ENCODE measurements at regions not wholly inside any gene's neighbourhood (a gene's known extent, or its start where the extent isn't known, plus 50 kb on each side); places are given as distances from the start of the nearest gene placed in this dataset.
"Not testable (repeated sequence)": the region's sequence is repeated elsewhere in the genome, so short reads cannot be mapped to it uniquely, and the experiment has no call there.

GRCh38 chr16:33995821-33996372 is 536.5 kb downstream of the TP53TG3F start:
- BruUV-seq (replicated peaks); H3K9me1 ChIP-seq (replicated peaks; ENCODE audit: control insufficient read depth, extremely low read depth, insufficient read depth, low read length); dilution Hi-C loops (cut with MboI; ENCODE audit: extremely low pct_ligation_motif_present, low sequenced_read_pairs); CTCF ChIA-PET; FAIRE-seq; DNase-seq (ENCODE audit: low read depth, low spot score); H3K36me3 ChIP-seq (ENCODE audit: control insufficient read depth in 2 of 2, extremely low read depth in 1 of 2, insufficient read depth in 2 of 2, low read length in 2 of 2); H2AFZ ChIP-seq (ENCODE audit: low read depth, low read length); H3K9me3 ChIP-seq (replicated peaks; ENCODE audit: control insufficient read depth, insufficient read depth, low read length); H3K27ac ChIP-seq (ENCODE audit: insufficient read depth, low read depth, low read length); H3K79me2 ChIP-seq (ENCODE audit: control insufficient read depth, insufficient read depth, low read length); H3K4me2 ChIP-seq (ENCODE audit: insufficient read depth, low read length); POLR2A ChIA-PET; H3K27me3 ChIP-seq (ENCODE audit: control insufficient read depth in 2 of 2, insufficient read depth in 2 of 2, low read length in 2 of 2); H3K4me1 ChIP-seq (ENCODE audit: control insufficient read depth, extremely low read depth, insufficient read depth, low read length); H4K20me1 ChIP-seq (replicated peaks; ENCODE audit: control insufficient read depth, extremely low read depth, insufficient read depth, low read length); H3K9ac ChIP-seq (replicated peaks; ENCODE audit: extremely low read depth, insufficient read depth, low read length); intact Hi-C loops (cut with micrococcal nuclease); H3K4me3 ChIP-seq (replicated peaks in 1 of 3; ENCODE audit: insufficient read depth in 1 of 3, low read depth in 1 of 3, low read length in 3 of 3): not testable (repeated sequence)

- H3K4me3 ChIP-seq (replicated peaks in 1 of 3; ENCODE audit: insufficient read depth in 1 of 3, low read depth in 1 of 3, low read length in 3 of 3); intact Hi-C loops (cut with micrococcal nuclease); H3K9ac ChIP-seq (replicated peaks; ENCODE audit: extremely low read depth, insufficient read depth, low read length); H3K27me3 ChIP-seq (ENCODE audit: control insufficient read depth in 2 of 2, insufficient read depth in 2 of 2, low read length in 2 of 2); H3K9me3 ChIP-seq (replicated peaks; ENCODE audit: control insufficient read depth, insufficient read depth, low read length); DNase-seq (ENCODE audit: low read depth, low spot score); POLR2A ChIA-PET; dilution Hi-C loops (cut with MboI; ENCODE audit: extremely low pct_ligation_motif_present, low sequenced_read_pairs); FAIRE-seq; CTCF ChIA-PET; H3K36me3 ChIP-seq (ENCODE audit: control insufficient read depth in 2 of 2, extremely low read depth in 1 of 2, insufficient read depth in 2 of 2, low read length in 2 of 2); BruUV-seq (replicated peaks); H3K79me2 ChIP-seq (ENCODE audit: control insufficient read depth, insufficient read depth, low read length); H3K4me1 ChIP-seq (ENCODE audit: control insufficient read depth, extremely low read depth, insufficient read depth, low read length); H3K4me2 ChIP-seq (ENCODE audit: insufficient read depth, low read length); H2AFZ ChIP-seq (ENCODE audit: low read depth, low read length); H4K20me1 ChIP-seq (replicated peaks; ENCODE audit: control insufficient read depth, extremely low read depth, insufficient read depth, low read length); H3K9me1 ChIP-seq (replicated peaks; ENCODE audit: control insufficient read depth, extremely low read depth, insufficient read depth, low read length); H3K27ac ChIP-seq (ENCODE audit: insufficient read depth, low read depth, low read length): not testable (repeated sequence)
Measured at GRCh38 chr16:34001184-34001583, 541.8 kb downstream of the TP53TG3F start.

- H3K27me3 ChIP-seq (ENCODE audit: control insufficient read depth in 2 of 2, insufficient read depth in 2 of 2, low read length in 2 of 2); H3K4me1 ChIP-seq (ENCODE audit: control insufficient read depth, extremely low read depth, insufficient read depth, low read length); CTCF ChIA-PET; H3K9ac ChIP-seq (replicated peaks; ENCODE audit: extremely low read depth, insufficient read depth, low read length); H3K9me1 ChIP-seq (replicated peaks; ENCODE audit: control insufficient read depth, extremely low read depth, insufficient read depth, low read length); H3K4me2 ChIP-seq (ENCODE audit: insufficient read depth, low read length); H2AFZ ChIP-seq (ENCODE audit: low read depth, low read length); POLR2A ChIA-PET; H3K9me3 ChIP-seq (replicated peaks; ENCODE audit: control insufficient read depth, insufficient read depth, low read length); intact Hi-C loops (cut with micrococcal nuclease); BruUV-seq (replicated peaks); H3K27ac ChIP-seq (ENCODE audit: insufficient read depth, low read depth, low read length); dilution Hi-C loops (cut with MboI; ENCODE audit: extremely low pct_ligation_motif_present, low sequenced_read_pairs); H3K4me3 ChIP-seq (replicated peaks in 1 of 3; ENCODE audit: insufficient read depth in 1 of 3, low read depth in 1 of 3, low read length in 3 of 3); H3K36me3 ChIP-seq (ENCODE audit: control insufficient read depth in 2 of 2, extremely low read depth in 1 of 2, insufficient read depth in 2 of 2, low read length in 2 of 2); H3K79me2 ChIP-seq (ENCODE audit: control insufficient read depth, insufficient read depth, low read length); H4K20me1 ChIP-seq (replicated peaks; ENCODE audit: control insufficient read depth, extremely low read depth, insufficient read depth, low read length); DNase-seq (ENCODE audit: low read depth, low spot score); FAIRE-seq: not testable (repeated sequence)
Measured at GRCh38 chr16:34001961-34002360, 542.5 kb downstream of the TP53TG3F start.

GRCh38 chr16:34014841-34015820 is 555.7 kb downstream of the TP53TG3F start:
- not testable (repeated sequence) for H3K9ac ChIP-seq (replicated peaks; ENCODE audit: extremely low read depth, insufficient read depth, low read length); FAIRE-seq; DNase-seq (ENCODE audit: low read depth, low spot score)

More at GRCh38 chr16:34014841-34015820, 555.7 kb downstream of the TP53TG3F start:
- H3K27me3 ChIP-seq (ENCODE audit: control insufficient read depth in 2 of 2, insufficient read depth in 2 of 2, low read length in 2 of 2); H3K9me1 ChIP-seq (replicated peaks; ENCODE audit: control insufficient read depth, extremely low read depth, insufficient read depth, low read length); H3K27ac ChIP-seq (ENCODE audit: insufficient read depth, low read depth, low read length); H3K4me3 ChIP-seq (replicated peaks in 1 of 3; ENCODE audit: insufficient read depth in 1 of 3, low read depth in 1 of 3, low read length in 3 of 3); H3K9me3 ChIP-seq (replicated peaks; ENCODE audit: control insufficient read depth, insufficient read depth, low read length); H4K20me1 ChIP-seq (replicated peaks; ENCODE audit: control insufficient read depth, extremely low read depth, insufficient read depth, low read length); dilution Hi-C loops (cut with MboI; ENCODE audit: extremely low pct_ligation_motif_present, low sequenced_read_pairs); POLR2A ChIA-PET; BruUV-seq (replicated peaks); H2AFZ ChIP-seq (ENCODE audit: low read depth, low read length); intact Hi-C loops (cut with micrococcal nuclease); CTCF ChIA-PET; H3K4me1 ChIP-seq (ENCODE audit: control insufficient read depth, extremely low read depth, insufficient read depth, low read length); H3K36me3 ChIP-seq (ENCODE audit: control insufficient read depth in 2 of 2, extremely low read depth in 1 of 2, insufficient read depth in 2 of 2, low read length in 2 of 2); H3K79me2 ChIP-seq (ENCODE audit: control insufficient read depth, insufficient read depth, low read length); H3K4me2 ChIP-seq (ENCODE audit: insufficient read depth, low read length): not testable (repeated sequence)

Measured in endothelial cell of umbilical vein (primary cell).